PC-9 (cell line): ENCODE measurements at regions not wholly inside any gene's neighbourhood (a gene's known extent, or its start where the extent isn't known, plus 50 kb on each side); places are given as distances from the start of the nearest gene placed in this dataset.

Source experiments
- BruUV-seq: library from RNA; stranded (reverse); fragments of 400-500 nt; replicated peaks from 2 replicates; lab custom pipeline; 2021; lab: Mats Ljungman, UMichigan
- CTCF ChIA-PET: fragments of 300-600 bp; sonication (Branson Sonifier 250); formaldehyde crosslinking; loops from one replicate; lab custom pipeline; 2022; ENCODE audit warnings: antibody characterized with exemption; lab: Charles Lee
- POLR2A ChIA-PET: fragments of 300-600 bp; sonication (Branson Sonifier 250); formaldehyde crosslinking; loops from one replicate; lab custom pipeline; 2022; ENCODE audit warnings: antibody characterized with exemption; ENCODE audit not compliant: unreplicated experiment; lab: Charles Lee
- DNase-seq, 2 experiments: peaks; one replicate each; pipeline versions ENCODE4 v3.0.0 to v3.0.0-alpha.2; 2015 to 2022; ENCODE audit warnings: mixed read lengths in 1 of 2
- H2AFZ ChIP-seq: fragments of 200-600 bp; sonication (generic); 2 replicates; pipeline ENCODE4 v1.8.1; 2017; ENCODE audit warnings: antibody characterized with exemption
- H3F3A ChIP-seq: fragments of 200-600 bp; sonication (generic); 2 replicates; pipeline ENCODE4 v1.8.1; 2017; ENCODE audit warnings: antibody characterized with exemption, mild to moderate bottlenecking, low read depth; ENCODE audit not compliant: insufficient read depth
- H3K27ac ChIP-seq: fragments of 200-600 bp; sonication (generic); 2 replicates; pipeline ENCODE4 v1.6.1; 2016; ENCODE audit warnings: mixed run types
- H3K27me3 ChIP-seq: fragments of 200-600 bp; sonication (generic); 2 replicates; pipeline ENCODE4 v1.6.1; 2016; ENCODE audit warnings: low read depth, mixed run types; ENCODE audit not compliant: insufficient read depth
- H3K36me3 ChIP-seq: fragments of 200-600 bp; sonication (generic); 2 replicates; pipeline ENCODE4 v1.6.1; 2016; ENCODE audit warnings: low read depth, mixed run types
- H3K4me1 ChIP-seq: fragments of 200-600 bp; sonication (generic); replicated peaks from 2 replicates; pipeline ENCODE4 v1.6.1; 2016; ENCODE audit warnings: mixed run types; ENCODE audit not compliant: insufficient read depth
- H3K4me2 ChIP-seq: fragments of 200-600 bp; sonication (generic); 2 replicates; pipeline ENCODE4 v1.6.1; 2017; ENCODE audit warnings: mixed run types
- H3K4me3 ChIP-seq: fragments of 200-600 bp; sonication (generic); 2 replicates; pipeline ENCODE4 v1.6.1; 2016; ENCODE audit warnings: mixed run types
- H3K79me2 ChIP-seq: fragments of 200-600 bp; sonication (generic); 2 replicates; pipeline ENCODE4 v1.6.1; 2017; ENCODE audit warnings: low read depth, mixed run types
- H3K9me2 ChIP-seq: fragments of 200-600 bp; sonication (generic); 2 replicates; pipeline ENCODE4 v1.8.1; 2017; ENCODE audit warnings: mild to moderate bottlenecking; ENCODE audit not compliant: insufficient read depth
- H3K9me3 ChIP-seq: fragments of 200-600 bp; sonication (generic); 2 replicates; pipeline ENCODE4 v1.8.1; 2016; ENCODE audit warnings: low read depth; ENCODE audit not compliant: insufficient read depth
- H4K20me1 ChIP-seq: fragments of 200-600 bp; sonication (generic); 2 replicates; pipeline ENCODE4 v1.8.1; 2017; ENCODE audit not compliant: insufficient read depth
- EZH2 ChIP-seq: fragments of 200-600 bp; sonication (generic); IDR thresholded peaks from 2 replicates; pipeline ENCODE4 v1.8.0; 2017; ENCODE audit warnings: antibody characterized with exemption, low read depth
- intact Hi-C: fragments of 100-400 bp; cut with micrococcal nuclease; formaldehyde crosslinking; loops from one replicate; pipeline ENCODE4 v1.10.0; 2022; ENCODE audit not compliant: unreplicated experiment
- TF ChIP-seq, protein P1 (sequence below): fragments of 200-600 bp; sonication (generic); conservative IDR thresholded peaks from 2 replicates; pipeline ENCODE4 v1.6.1; 2017; ENCODE audit warnings: mixed run types, antibody characterized with exemption, mild to moderate bottlenecking, moderate library complexity

DNA sequence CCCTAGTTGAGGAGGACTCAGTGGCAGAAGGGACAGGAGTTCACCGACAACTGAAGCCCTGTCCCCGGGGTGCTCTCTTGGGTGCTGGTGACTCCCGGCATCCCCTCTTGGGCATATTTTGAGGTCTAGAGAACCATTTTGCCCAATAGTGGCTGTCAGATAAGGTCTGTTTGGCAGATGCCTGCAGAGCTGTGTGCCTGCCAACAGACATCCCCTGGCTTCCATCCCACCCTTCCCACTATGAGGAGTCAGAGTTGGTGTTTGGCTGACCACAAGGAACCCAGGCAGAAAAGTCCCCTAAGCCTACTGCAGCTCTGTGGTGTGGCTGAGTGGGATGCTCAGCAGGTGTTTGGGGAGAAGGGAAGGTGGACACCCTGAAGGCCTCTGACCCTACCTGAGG, 207.0 kb downstream of the AUH start:
- ChIA-PET CTCF (no interaction called here), POLR2A (no interaction called here)
- H3K4me1 ChIP-seq, result no peaks in the 10 kb centered on the region
- no peak overlapping the region for H2AFZ ChIP-seq
- no peaks in the 10 kb centered on the region for H4K20me1 ChIP-seq
- intact Hi-C loops, result no loop called here
- H3K4me2 ChIP-seq, result no peak overlapping the region
- no peak for DNase-seq
- no peak overlapping the region for H3K4me3 ChIP-seq
- H3K9me2 ChIP-seq, result no peaks in the 10 kb centered on the region
- no peaks in the 10 kb centered on the region for H3K27me3 ChIP-seq
- no peaks in the 10 kb centered on the region for H3K79me2 ChIP-seq
- no peak overlapping the region for H3K27ac ChIP-seq
- H3K9me3 ChIP-seq, result no peaks in the 10 kb centered on the region
- TF ChIP-seq, protein P1, sequence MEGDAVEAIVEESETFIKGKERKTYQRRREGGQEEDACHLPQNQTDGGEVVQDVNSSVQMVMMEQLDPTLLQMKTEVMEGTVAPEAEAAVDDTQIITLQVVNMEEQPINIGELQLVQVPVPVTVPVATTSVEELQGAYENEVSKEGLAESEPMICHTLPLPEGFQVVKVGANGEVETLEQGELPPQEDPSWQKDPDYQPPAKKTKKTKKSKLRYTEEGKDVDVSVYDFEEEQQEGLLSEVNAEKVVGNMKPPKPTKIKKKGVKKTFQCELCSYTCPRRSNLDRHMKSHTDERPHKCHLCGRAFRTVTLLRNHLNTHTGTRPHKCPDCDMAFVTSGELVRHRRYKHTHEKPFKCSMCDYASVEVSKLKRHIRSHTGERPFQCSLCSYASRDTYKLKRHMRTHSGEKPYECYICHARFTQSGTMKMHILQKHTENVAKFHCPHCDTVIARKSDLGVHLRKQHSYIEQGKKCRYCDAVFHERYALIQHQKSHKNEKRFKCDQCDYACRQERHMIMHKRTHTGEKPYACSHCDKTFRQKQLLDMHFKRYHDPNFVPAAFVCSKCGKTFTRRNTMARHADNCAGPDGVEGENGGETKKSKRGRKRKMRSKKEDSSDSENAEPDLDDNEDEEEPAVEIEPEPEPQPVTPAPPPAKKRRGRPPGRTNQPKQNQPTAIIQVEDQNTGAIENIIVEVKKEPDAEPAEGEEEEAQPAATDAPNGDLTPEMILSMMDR, result no peak
- TF ChIP-seq EZH2, result no peak
- no peaks in the 10 kb centered on the region for H3F3A ChIP-seq
- BruUV-seq, result no TSS peak
- no peaks in the 10 kb centered on the region for H3K36me3 ChIP-seq

DNA sequence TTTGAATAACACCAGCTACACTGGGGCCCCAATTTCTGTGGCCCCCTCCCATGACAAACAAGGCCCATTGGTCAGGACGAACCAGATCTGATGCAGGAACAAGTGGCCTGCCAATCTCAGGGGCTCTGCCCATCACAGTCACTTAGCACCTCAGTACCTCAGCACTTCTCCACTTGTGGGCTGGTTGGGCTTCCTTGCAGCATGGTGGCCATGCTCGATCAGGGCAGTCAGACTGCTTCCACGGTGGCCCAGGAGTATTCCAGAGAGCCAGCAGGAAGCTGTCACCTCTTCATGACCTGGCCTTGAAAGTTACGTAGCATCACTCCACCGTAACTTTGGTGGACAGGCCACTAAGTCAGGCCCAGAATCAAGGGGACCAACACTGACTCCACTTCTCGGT, 206.5 kb downstream of the AUH start:
- ChIA-PET POLR2A (no interaction called here), CTCF (no interaction called here)
- intact Hi-C loops, result no loop called here
- H3K36me3 ChIP-seq, result no peaks in the 10 kb centered on the region
- no peaks in the 10 kb centered on the region for H3K79me2 ChIP-seq
- BruUV-seq, result no TSS peak
- no peak overlapping the region for H2AFZ ChIP-seq
- no peak overlapping the region for H3K4me3 ChIP-seq
- H3K9me3 ChIP-seq, result no peaks in the 10 kb centered on the region
- TF ChIP-seq, protein P1, result no peak
- TF ChIP-seq EZH2, result no peak
- no peaks in the 10 kb centered on the region for H3K4me1 ChIP-seq
- H3K27ac ChIP-seq, result no peak overlapping the region
- no peak overlapping the region for H3K4me2 ChIP-seq
- no peaks in the 10 kb centered on the region for H3K9me2 ChIP-seq
- no peaks in the 10 kb centered on the region for H4K20me1 ChIP-seq
- no peak for DNase-seq
- no peaks in the 10 kb centered on the region for H3F3A ChIP-seq
- H3K27me3 ChIP-seq, result no peaks in the 10 kb centered on the region

DNA sequence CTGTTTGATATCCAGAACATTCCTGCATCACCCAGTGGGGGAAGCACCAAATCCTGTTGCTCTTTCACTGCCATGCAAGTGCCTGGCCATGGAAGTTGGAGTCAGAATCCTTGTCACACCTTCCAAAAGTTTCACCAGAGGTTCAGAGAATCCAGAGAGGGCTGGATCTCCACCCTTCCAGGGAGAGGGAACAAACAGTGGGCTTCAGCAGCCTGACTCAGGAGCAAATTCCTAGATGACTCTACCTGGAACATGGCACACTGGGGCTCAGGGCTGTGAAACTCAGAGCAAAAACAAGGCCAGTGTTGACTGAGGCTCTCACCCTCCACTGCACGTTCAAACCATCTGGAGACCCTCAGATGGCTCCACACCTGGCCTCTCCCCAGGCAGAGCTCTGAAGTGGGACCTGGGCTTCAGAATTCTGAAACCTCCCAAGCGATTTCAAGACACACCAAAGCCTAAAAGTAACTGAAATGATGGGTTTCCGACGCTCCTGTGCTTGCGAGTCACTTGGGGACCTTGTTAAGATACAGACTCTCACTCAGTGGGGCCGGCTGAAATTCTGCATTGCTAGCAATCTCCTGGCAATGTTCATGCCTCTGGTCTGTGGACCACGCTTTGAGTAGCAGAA, 205.9 kb downstream of the AUH start:
- H4K20me1 ChIP-seq, result no peaks in the 10 kb centered on the region
- no peak overlapping the region for H3K27ac ChIP-seq
- no peaks in the 10 kb centered on the region for H3F3A ChIP-seq
- BruUV-seq, result no TSS peak
- POLR2A ChIA-PET, result no interaction called here
- no peaks in the 10 kb centered on the region for H3K79me2 ChIP-seq
- no peaks in the 10 kb centered on the region for H3K9me2 ChIP-seq
- no peak overlapping the region for H3K4me3 ChIP-seq
- H3K4me2 ChIP-seq, result no peak overlapping the region
- no peaks in the 10 kb centered on the region for H3K4me1 ChIP-seq
- H3K27me3 ChIP-seq, result no peaks in the 10 kb centered on the region
- H3K9me3 ChIP-seq, result no peaks in the 10 kb centered on the region
- TF ChIP-seq EZH2, result no peak
- TF ChIP-seq, protein P1, result no peak
- CTCF ChIA-PET, result no interaction called here
- no peak overlapping the region for H2AFZ ChIP-seq
- intact Hi-C loops, result no loop called here
- H3K36me3 ChIP-seq, result no peaks in the 10 kb centered on the region
- DNase-seq, result no peak
